HG03139 (cell line): ENCODE measurements at regions not wholly inside any gene's neighbourhood (a gene's known extent, or its start where the extent isn't known, plus 50 kb on each side); places are given as distances from the start of the nearest gene placed in this dataset.
"Not testable (repeated sequence)": the region's sequence is repeated elsewhere in the genome, so short reads cannot be mapped to it uniquely, and the experiment has no call there.

Experiments
- ATAC-seq: cut with Tn5 transposase; IDR thresholded peaks from one replicate; pipeline ENCODE4 v1.9.1; 2021; ENCODE audit not compliant: unreplicated experiment

DNA sequence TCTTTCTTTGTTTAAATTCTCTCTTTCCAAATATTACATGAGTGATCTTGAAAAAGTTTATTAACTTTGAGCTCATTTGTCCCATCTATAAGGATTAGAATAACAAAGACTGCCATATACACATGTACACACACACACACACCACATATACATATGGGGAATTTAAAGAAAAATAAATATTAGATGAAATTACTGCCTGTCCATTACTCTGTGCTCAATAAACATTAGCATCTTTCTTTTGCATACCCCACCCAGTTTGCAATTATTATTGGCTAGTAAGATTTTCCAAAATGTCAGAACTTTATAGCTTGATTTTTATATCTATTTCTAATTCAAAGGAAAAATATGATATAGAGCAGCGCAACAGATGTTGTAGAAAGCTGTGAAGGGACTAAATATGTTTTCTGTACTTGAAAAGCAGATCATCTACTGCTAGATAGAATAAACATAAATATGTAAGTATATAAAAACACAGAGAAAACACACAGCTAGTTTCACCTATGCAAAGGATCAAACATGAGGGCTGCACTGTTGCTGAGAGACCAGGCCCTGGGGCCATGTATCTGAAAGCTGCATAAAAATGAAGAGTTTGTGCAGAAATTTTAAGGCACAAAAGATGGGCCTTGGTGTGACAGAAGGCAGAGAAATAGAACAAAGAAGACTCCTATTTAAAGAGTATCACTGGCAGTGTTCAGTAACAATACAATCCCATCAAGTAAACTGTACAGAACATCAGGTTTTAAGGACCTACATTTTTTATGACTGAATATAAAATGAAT, 114.2 kb upstream of the NECTIN3 start:
- ATAC-seq, result no peak

DNA sequence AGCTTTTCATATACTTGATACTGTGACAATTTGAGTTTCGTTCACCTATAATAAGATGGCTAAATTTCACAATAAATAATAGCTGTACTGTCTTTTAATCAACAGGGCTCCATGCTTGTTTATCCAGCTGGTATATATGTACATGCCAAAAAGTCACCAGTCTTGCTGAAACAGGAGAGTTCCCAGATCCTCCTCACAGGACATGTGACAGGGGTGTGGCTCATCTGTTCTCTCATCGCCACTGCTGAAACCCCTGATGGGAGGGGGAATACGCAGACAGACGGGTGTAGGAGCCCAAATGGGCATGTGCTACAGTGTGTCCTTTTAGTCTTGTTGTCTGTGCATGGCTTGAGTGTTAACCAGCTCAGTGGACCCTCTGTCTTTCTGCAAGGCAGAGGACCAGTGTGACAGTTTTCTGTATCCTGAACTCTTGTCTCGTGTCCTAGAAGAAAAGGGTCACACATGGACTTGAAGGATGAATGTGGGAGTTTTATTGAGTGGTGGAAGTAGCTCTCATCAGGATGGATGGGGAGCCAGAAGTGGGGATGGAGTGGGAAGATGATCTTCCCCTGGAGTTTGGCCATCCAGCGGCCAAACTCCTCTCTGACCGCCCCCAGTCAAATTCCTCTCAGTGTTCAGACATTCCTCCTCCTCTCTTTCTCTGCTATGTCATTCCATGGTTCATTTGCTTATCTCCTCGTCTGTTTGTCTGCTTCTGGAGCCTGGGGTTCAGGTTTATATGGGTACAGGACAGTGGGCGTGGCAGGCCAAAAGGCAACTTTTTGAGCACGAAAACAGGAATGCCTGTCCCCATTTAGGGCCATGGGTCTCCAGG, 113.1 kb upstream of the NECTIN3 start:
- ATAC-seq, result no peak

- no peak for ATAC-seq
Observed at GRCh38 chr3:110965976-110966375, 105.6 kb upstream of the NECTIN3 start.

DNA sequence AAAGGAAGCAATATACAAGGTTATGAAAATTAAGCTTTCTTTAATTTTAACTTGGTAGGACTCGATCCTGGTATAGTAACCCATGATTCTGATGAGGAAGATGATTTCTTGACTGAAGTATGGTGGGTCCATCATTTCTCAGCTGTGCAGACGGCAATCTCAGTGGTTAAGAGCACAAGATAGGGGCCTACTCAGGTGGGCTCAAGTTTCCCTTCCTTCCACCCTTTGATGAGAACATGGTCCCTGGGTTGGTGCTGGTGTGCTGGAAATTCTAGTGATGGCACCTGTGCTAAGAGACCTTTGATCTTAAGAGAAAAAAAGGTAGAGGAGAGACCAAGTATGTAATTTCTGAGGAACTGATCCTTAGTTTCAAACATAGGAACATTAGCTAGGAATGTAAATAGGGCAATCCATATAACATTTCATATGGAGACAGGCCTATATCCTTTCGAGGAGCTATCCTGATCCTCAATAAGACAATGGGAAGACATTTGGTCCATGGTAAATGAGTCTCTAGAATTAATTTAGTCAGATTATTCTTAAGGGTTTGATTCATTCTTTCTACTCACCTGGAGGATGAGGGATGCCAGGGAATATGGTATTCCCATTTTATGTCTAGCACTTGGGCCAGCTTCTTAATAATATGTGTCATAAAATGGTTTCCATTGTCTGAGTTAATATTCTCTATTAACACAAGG, 104.5 kb upstream of the NECTIN3 start:
- no peak for ATAC-seq

- ATAC-seq, result no peak
Observed at GRCh38 chr3:110968076-110968475, 103.5 kb upstream of the NECTIN3 start.

DNA sequence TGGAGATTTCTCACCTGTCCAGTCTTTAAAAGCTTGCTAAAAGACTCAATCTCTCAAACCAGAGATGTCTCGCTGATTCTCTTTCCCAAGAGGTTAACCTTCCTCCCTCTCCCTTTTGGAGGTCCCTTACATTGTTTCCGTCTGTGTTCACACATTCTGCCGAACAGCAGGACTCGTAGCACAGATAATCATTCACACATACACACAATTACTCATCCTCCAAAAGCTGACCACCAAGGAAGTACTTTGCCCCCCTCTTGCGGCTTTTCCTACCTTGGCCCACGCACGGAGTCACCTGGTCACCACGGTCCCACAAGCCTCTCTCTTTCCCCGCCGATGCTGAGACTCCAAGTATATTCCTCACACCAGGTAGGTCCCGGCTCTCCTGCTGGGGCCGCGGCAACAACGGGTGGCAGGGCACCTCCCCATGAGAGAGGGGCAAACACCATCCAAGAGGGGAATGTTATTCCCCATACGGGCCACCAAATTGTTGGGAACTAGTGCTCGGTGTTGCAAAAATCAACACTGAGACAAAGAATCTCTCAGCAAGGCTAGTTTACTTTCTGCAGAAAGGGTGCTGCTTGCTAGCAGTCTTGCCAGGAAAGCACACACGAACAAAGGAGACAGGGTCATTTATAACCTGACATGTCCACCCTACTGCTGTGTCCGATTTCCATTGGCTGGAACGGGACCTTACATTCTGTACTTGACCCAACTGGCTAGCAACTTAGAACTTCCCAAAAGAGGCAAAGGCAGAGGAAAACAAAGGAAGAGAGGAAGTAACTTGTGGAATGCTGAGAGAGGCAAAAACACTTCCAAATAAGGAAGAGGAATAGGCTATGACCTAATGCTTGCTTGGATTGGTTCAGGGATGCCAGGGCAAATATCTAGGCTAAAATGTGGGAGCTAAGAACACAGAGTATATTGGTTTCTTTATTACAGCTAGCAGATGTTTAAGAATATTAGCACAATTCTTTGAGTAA, 102.1 kb upstream of the NECTIN3 start:
- ATAC-seq, result no peak

DNA sequence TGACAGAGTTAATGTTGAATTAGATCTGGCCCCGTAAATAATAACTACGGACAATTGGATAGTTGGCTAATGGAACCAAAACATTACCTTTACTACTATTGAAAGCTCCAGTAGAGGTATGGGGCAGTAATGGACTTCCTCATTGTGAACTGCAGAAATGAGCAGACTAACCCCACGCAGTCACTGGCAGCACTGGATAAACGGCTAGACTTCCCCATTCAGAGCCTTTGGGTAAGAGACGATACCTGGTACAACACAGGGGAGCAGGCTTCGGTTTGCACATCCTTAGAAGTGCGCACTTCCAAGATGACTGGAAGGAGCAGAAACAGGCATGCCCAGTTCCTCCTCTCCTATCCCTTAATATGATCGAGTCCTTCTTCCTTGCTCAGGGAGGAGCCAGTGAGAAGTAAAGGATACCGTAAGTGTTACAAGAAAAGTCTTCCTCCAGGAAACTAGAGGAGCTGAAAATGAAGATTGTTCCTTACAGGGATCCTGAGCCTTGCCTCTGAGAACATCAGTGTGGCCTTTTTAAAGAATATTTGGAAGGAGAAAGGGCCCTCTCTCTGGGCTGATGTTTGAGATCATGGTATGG, 100.5 kb upstream of the NECTIN3 start:
- no peak for ATAC-seq

DNA sequence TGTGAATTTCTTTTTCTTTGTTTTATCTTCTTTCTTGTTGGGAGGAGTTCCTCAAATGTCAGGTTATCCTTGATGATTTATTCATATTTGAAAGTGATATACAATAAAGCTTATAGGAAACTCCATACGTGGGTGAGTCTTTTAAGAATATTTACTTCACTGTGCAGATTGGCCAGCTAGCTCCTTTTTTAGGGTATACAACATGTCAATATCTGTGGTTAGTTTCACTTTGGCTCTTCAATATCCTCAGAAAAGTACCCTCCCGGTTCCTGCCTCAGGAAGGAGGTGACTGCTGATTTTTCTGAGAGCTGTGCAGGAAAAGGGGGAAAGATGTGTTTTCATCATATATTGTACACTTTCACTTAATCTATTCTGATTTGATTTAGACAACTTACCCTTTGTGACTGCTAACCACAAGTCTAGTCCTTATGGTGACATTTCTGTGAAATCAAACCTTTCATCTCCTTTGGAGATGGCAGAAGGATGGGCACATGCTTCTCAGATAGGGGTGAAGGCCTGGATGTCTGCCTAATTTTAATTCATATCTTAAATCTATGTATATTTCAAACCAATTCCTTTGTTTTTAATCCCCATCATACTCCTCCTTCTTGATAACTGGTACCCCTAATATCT, 98.2 kb upstream of the NECTIN3 start:
- ATAC-seq, result no peak

DNA sequence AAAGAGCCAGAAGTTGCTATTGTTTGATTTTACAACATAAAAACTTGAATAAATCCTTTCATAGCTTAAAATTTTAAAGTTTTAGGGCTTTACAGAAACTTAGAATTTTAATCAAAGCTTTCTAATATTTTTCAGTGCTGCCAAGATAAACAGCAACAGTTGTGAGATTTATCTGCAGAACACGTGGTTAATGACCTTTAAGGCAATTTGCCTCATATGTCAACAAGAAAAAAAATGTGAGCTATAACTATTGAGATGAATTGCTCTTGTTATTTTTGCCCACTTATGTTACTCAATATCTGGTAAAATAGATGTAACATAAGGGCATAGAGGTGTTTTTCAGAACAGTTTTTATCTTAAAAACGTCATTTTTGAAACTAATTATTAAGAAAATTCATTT, 96.7 kb upstream of the NECTIN3 start:
- no peak for ATAC-seq

- ATAC-seq, result no peak
Observed at GRCh38 chr3:110984456-110985250, 87.0 kb upstream of the NECTIN3 start.

GRCh38 chr3:110989446-110989845, 82.2 kb upstream of the NECTIN3 start:
- no peak for ATAC-seq

- no peak for ATAC-seq
Observed at GRCh38 chr3:110995461-110996231, 76.0 kb upstream of the NECTIN3 start.

- not testable (repeated sequence) for ATAC-seq
Observed at GRCh38 chr3:110998766-110999165, 72.8 kb upstream of the NECTIN3 start.

GRCh38 chr3:111006485-111006884, 65.1 kb upstream of the NECTIN3 start:
- ATAC-seq, result not testable (repeated sequence)

- no peak for ATAC-seq
Observed at GRCh38 chr3:111012388-111013248, 59.0 kb upstream of the NECTIN3 start.
